ELR (cell line): ENCODE measurements at regions not wholly inside any gene's neighbourhood (a gene's known extent, or its start where the extent isn't known, plus 50 kb on each side); places are given as distances from the start of the nearest gene placed in this dataset.

Experiments
- DNase-seq: peaks from one replicate; pipeline ENCODE4 v3.0.0-alpha.2; 2015; ENCODE audit warnings: low read depth

DNA sequence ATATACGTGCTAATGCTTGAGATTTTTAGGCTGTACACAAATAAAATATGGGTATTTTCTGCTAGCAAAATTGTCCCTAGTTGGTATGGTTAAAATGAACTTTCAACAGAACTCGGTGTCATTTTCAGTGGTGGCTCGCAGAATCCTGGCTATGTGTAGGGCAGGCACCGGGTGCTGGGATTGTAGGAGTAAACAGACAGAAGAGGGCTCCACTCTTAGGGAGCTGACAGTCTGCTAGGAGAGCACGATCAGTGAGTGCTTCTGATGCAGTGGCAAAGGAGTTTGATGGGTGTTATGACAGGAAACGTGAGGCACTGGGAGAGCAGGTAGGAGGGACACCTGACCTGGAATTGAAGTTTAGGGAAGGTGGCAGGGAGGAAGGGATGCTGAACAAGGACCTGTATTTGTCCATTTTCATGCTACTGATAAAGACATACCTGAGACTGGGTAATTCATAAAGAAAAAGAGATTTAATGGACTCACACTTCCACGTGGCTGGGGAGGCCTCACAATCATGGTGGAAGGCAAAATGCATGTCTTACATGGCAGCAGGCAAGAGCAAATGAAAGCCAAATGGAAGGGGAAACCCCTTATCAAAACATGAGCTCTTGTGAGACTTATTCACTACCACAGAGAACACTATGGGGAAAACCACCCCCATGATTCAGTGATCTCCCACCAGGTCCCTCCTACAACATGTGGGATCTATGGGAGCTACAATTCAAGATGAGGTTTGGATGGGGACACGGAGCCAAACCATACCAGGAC is 105.4 kb upstream of the LCLAT1 start:
- DNase-seq, result no peak

DNA sequence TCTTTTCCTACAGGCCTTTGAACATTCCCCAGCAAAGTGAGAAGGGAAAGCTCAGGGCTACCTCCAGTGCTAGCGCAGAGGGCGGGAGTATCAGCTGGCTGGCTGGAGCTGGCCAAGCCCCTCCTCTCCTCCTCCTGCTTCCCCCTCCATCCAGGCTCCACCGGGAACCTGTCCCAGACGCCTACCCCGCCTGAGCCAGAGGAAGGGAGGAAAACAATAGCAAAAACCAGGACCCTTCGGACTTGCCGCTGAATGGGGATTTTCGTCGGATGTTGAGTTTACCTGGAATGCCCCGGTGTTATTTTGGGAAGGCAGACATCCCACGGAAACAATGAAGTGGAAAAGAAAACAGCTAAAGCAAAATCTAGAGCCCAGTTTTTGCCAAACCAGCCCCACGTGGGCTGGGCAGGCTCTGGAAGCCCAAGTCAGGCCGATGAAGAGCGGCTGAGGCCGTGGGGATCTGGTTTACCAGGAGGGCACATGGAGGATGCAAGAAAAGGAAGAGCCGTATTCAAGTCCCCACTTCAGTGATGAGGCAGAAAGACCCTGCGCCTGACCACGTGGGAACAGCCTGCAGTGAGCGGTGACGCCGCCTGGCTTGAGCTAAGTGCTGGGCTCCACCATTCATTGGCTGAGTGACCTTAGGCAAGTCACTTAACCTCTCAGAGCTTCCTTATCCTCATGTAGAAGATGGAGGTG is 100.4 kb upstream of the LCLAT1 start:
- no peak for DNase-seq

DNA sequence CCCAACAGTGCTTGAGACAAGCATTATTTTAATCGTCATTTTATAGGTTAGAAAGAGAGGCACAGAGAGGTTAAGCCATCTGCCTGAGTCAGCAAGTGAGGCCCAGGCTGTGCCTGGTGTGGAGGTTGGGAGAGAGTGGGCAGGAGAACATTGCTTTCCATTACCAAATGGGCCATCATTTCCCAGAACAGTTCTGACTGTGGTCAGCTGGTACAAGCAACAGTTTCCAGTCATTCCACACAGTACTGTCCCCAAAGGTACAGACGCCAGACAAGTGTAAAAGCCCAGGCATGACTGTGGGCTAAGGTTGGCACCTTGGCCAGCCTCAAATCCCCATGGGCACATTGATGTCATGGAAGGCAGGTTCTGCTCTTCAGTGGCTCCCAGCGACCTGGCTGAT is 98.2 kb upstream of the LCLAT1 start:
- no peak for DNase-seq

GRCh38 chr2:30349691-30350090 is 97.4 kb upstream of the LCLAT1 start:
- no peak for DNase-seq

- DNase-seq, result no peak
Observed at GRCh38 chr2:30351116-30351515, 95.9 kb upstream of the LCLAT1 start.

GRCh38 chr2:30351949-30352348 is 95.1 kb upstream of the LCLAT1 start:
- no peak for DNase-seq

- DNase-seq, result no peak
Observed at GRCh38 chr2:30354150-30354549, 92.9 kb upstream of the LCLAT1 start.

- DNase-seq, result no peak
Observed at GRCh38 chr2:30354621-30355020, 92.4 kb upstream of the LCLAT1 start.

DNA sequence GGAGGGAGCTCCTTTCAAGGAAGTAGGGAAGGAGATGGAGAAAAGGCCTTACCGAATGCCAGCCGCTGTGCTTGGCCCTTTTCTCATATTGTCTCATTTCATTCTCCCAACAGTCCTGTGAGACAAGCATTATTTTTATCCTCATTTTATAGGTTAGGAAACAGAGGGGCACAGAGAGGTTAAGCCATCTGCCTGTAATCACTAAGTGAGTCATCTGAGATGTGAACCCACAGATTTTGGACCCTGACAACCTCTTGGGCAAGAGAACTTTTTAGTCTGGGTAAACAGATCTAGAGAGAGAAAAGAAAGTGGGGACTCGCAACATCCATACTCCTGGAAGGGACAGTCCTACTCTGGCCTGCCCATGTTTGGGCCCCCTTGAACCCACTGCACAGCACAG is 91.7 kb upstream of the LCLAT1 start:
- no peak for DNase-seq

DNA sequence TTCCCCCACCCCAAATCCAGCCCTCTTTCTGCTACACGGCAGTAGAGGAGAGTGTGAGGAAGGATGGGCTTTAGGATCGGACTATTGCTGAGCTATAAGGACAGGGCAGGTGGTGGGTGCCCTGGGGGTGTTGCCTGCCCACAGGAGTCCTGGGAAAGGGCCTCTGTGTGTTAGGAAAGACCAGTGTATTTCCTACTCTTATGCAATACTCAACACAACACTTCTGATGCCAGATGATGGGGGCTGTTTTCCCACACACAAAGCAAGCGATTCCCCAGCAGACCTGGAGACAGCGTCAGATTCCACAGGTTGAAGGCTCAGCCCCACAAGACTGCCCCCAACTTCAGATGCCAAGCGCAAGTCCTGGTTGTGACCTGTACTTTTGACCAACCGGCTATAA is 91.0 kb upstream of the LCLAT1 start:
- DNase-seq, result no peak

- no peak for DNase-seq
Observed at GRCh38 chr2:30356776-30357175, 90.3 kb upstream of the LCLAT1 start.

GRCh38 chr2:30358351-30358750 is 88.7 kb upstream of the LCLAT1 start:
- DNase-seq, result no peak

- no peak for DNase-seq
Observed at GRCh38 chr2:30358842-30359241, 88.2 kb upstream of the LCLAT1 start.

GRCh38 chr2:30359644-30360167 is 87.3 kb upstream of the LCLAT1 start:
- DNase-seq, result no peak

DNA sequence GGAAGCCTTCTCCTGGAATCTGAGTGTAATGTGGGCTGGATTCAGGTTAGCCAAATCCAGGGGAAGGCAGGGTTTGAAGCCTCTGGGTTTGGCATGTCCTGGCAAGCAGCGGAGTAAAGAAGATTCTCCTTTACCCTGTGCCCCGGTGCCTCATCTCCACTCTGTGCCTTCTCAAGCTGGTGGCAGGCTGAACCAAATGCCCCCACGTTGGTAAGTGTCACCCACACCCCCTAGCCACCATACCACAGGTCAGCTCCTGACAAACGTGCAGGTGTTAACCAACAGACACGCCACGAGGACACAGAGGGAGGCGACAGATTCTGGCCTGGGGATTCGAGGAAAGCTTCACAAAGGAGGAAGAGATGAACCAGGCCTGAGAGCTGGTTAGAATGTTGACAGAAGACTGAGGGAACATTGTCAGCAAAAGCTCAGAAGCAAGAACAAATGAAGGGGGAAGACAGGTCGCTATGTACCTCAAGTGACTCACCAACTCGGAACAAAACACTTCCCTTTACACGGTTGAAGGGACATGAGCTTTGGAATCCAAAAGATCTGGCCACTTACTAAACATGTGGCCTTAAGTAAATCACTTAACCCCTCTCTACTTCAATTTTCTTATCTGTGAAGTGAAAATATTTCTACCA is 85.2 kb upstream of the LCLAT1 start:
- no peak for DNase-seq

- DNase-seq, result no peak
Observed at GRCh38 chr2:30362468-30363081, 84.5 kb upstream of the LCLAT1 start.

DNA sequence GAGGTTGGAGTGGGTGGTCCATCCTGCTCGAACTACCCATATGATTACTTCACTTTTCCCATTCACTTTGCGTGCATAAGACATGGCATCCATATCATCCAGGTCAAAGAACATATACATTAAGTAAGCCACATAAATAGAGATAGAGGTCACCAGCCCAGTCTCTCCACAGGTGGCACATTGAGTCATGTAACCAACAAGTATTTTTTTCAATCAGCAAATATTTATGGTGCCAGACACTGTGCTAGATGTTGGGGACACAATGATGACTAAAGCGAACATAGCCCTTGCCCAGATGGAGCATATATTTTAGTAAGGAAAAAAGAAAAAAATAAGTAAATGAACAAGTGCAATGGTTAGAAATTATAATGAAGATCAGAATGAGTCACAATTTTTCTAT is 83.6 kb upstream of the LCLAT1 start:
- DNase-seq, result no peak

DNA sequence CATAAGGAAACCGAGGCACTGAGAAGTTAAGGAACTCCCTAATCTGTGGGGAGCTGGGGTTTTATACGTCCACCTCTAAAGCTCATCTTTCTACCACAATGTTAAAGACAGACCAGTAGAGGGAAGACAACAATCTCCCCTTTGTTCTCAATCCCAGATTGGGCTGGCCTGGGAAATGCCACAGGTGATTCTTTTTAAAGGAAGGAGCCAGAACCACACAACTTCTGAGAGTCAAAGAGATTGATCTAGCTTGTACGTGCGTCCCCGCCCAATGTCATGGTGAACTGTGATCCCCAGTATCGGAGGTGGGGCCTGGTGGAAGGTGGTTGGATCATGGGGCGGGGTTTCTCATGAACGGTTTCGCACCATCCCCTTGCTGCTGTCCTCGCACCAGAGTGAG is 81.8 kb upstream of the LCLAT1 start:
- DNase-seq, result no peak

DNA sequence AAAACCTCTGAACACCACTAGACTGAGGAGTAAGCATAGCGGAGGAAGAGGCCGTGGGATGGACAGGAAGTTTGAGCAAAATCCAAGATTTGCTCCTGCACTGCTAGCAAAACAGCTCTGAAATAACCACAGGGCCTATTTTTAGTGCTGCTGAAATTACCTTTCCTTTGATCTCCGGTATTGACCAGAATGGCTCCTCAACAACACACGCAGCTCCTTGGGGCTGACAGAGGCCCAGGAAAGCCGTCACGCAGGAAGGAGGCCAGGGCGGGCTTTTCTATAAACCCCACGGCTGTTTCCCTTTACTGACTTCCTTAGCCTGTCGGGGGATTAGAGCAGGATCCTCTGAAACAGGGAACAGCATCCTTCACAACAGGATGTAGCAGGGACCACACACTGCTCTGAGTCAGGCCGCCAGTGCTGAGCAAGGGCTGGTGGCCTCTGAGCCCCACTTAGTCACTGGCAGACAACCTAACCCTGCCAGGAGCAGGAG is 80.8 kb upstream of the LCLAT1 start:
- peak; percentile 31 for DNase-seq

GRCh38 chr2:30367232-30368070 is 79.6 kb upstream of the LCLAT1 start:
- no peak for DNase-seq

- peak; percentile 7 for DNase-seq
Observed at GRCh38 chr2:30368258-30368657, 78.8 kb upstream of the LCLAT1 start.
